ENCODE measurements at regions not wholly inside any gene's neighbourhood (a gene's known extent, or its start where the extent isn't known, plus 50 kb on each side); places are given as distances from the start of the nearest gene placed in this dataset.

DNA sequence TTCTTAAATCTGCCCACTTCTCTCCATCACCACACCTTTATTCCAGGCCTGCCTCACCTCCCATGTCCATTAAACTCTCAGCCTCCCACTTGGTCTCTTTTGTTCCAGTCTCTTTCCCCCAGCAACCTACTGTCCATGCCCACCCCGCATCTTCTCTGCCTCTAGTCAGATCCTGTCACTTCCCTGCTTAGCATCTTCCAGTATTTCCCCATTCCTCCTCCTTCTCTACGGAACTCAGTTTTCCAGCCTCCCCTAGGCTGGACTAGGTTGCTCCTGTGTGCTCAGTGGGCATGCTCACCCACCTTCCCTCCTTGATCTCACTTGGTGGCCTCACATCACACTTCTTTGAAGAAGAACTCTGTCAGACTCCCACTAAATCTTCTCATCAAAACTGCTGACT is 179.8 kb downstream of the BAMBI start:
- DNase-seq (ENCODE audit: low spot score in 2 of 2) (no peak), ATAC-seq (no peak)
- Mint-ChIP-seq H3K36me3 (no peaks in the 10 kb centered on the region), H3K27ac (no peak overlapping the region), H3K9me3 (no peaks in the 10 kb centered on the region), H3K4me3 (no peak overlapping the region), H3K4me1 (no peaks in the 10 kb centered on the region)

- H3K9me3 Mint-ChIP-seq, result no peaks in the 10 kb centered on the region
- no peak for DNase-seq (ENCODE audit: low spot score in 2 of 2)
- no peak for ATAC-seq
- no peak overlapping the region for H3K27ac Mint-ChIP-seq
- no peaks in the 10 kb centered on the region for H3K36me3 Mint-ChIP-seq
- H3K4me3 Mint-ChIP-seq, result no peak overlapping the region
- no peaks in the 10 kb centered on the region for H3K4me1 Mint-ChIP-seq
Measured at GRCh38 chr10:28858646-28859045, 181.3 kb downstream of the BAMBI start.

DNA sequence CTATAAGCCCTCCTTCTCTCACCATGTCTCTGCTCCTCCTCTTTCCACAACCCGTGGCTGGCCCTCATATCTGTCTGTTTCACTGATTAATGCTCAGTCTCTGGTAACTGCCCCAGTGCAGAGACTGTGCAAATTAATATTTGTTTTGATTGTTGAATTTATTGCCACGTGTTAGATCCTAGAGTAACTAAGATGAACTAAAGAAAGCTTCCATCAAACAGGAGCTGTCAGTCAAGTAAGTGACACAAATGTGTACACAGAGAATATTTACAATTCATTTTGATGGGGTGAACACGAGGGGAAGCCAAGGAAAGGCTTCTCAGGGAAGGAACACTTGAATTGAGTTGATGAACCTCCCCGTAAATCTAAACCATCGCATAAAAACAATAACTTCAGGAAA is 182.5 kb downstream of the BAMBI start:
- Mint-ChIP-seq H3K36me3 (no peaks in the 10 kb centered on the region), H3K9me3 (no peaks in the 10 kb centered on the region), H3K4me3 (no peak overlapping the region), H3K4me1 (no peaks in the 10 kb centered on the region), H3K27ac (no peak overlapping the region)
- ATAC-seq (no peak), DNase-seq (ENCODE audit: low spot score in 2 of 2) (no peak)

- Mint-ChIP-seq H3K27ac (no peak overlapping the region), H3K36me3 (no peaks in the 10 kb centered on the region), H3K4me1 (no peaks in the 10 kb centered on the region), H3K4me3 (no peak overlapping the region), H3K9me3 (no peaks in the 10 kb centered on the region)
- ATAC-seq (no peak), DNase-seq (ENCODE audit: low spot score in 2 of 2) (no peak)
Measured at GRCh38 chr10:28862219-28862618, 184.9 kb downstream of the BAMBI start.

GRCh38 chr10:28869606-28870201 is 192.4 kb downstream of the BAMBI start:
- H3K4me3 Mint-ChIP-seq, result no peak overlapping the region
- no peak overlapping the region for H3K27ac Mint-ChIP-seq
- no peaks in the 10 kb centered on the region for H3K9me3 Mint-ChIP-seq
- no peaks in the 10 kb centered on the region for H3K4me1 Mint-ChIP-seq
- ATAC-seq (no peak), DNase-seq (ENCODE audit: low spot score in 2 of 2) (no peak)
- no peaks in the 10 kb centered on the region for H3K36me3 Mint-ChIP-seq

- Mint-ChIP-seq H3K4me1 (no peaks in the 10 kb centered on the region), H3K9me3 (no peaks in the 10 kb centered on the region), H3K27ac (no peak overlapping the region), H3K36me3 (no peaks in the 10 kb centered on the region), H3K4me3 (no peak overlapping the region)
- DNase-seq (ENCODE audit: low spot score in 2 of 2), result no peak
- ATAC-seq, result no peak
Measured at GRCh38 chr10:28871665-28872064, 194.3 kb downstream of the BAMBI start.

DNA sequence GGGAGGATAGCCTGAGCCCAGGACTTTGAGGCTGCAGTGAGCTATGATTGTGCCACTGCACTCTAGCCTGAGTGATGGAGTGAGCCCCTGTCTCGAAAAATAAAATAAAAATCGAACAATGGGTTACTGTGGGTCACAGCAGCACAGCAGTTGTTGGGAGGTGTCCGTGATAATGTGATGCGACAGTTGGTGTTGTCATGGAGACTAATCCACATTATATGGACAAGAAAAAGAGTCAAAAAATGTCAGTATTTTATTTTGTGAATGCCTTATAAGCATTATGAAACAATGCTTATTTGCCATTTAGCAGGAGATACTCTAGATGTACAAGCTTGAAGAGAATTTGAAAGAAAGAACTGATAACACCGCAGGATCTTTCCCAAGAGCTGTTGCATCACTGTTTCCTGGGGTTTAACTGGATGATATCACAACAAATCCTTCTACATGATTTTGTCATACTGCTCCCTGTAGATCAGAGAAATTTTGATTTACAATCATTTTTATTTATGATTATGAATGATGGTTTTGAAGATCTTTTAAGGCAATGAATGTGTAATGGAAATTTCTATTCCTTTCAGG is 195.4 kb downstream of the BAMBI start:
- Mint-ChIP-seq H3K36me3 (no peaks in the 10 kb centered on the region), H3K9me3 (no peaks in the 10 kb centered on the region), H3K4me1 (no peaks in the 10 kb centered on the region), H3K27ac (no peak overlapping the region), H3K4me3 (no peak overlapping the region)
- DNase-seq (ENCODE audit: low spot score in 2 of 2) (no peak), ATAC-seq (no peak)

DNA sequence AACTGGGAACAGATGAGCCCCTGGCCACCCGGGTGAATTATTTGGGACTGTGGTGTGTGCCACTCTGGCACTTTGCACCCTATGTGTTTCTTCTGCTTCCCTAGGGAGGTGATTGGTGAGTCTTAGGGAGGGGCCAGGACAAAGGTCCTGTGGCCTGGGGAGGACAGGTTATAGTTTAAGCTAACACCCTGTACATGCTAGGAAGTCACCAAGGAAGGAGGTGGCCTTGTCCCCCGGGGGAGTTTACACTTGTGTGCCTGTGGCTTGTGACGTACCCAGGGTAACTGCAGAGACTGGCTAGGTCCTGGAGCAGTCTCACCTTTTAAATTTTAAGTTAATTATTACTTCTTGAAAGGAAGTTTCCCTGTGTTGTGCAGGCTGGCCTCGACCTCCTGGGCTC is 196.2 kb downstream of the BAMBI start:
- H3K4me3 Mint-ChIP-seq, result no peak overlapping the region
- no peak for DNase-seq (ENCODE audit: low spot score in 2 of 2)
- no peaks in the 10 kb centered on the region for H3K4me1 Mint-ChIP-seq
- no peaks in the 10 kb centered on the region for H3K36me3 Mint-ChIP-seq
- ATAC-seq, result peak; percentile 26
- no peak overlapping the region for H3K27ac Mint-ChIP-seq
- no peaks in the 10 kb centered on the region for H3K9me3 Mint-ChIP-seq

DNA sequence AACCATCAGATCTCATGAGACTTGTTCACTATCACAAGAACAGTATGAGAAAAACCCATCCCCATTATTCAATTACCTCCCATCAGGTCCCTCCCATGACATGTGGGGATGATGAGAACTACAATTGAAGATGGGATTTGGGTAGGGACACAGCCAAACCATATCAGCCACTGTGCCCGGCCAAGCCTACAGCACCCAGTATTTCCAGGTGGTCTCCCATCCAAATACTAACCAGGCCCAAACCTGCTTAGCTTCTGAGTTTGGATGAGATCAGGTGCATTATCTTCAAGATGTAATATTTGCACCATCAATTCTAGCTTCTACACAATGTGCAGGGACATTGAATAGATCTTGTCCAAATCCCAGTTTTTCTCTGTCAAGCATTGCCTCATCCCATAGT is 196.9 kb downstream of the BAMBI start:
- no peaks in the 10 kb centered on the region for H3K9me3 Mint-ChIP-seq
- H3K36me3 Mint-ChIP-seq, result no peaks in the 10 kb centered on the region
- H3K4me1 Mint-ChIP-seq, result no peaks in the 10 kb centered on the region
- ATAC-seq (no peak), DNase-seq (ENCODE audit: low spot score in 2 of 2) (no peak)
- no peak overlapping the region for H3K4me3 Mint-ChIP-seq
- H3K27ac Mint-ChIP-seq, result no peak overlapping the region

GRCh38 chr10:28875549-28876081 is 198.3 kb downstream of the BAMBI start:
- Mint-ChIP-seq H3K9me3 (no peaks in the 10 kb centered on the region), H3K4me3 (no peak overlapping the region), H3K36me3 (no peaks in the 10 kb centered on the region), H3K27ac (no peak overlapping the region), H3K4me1 (no peaks in the 10 kb centered on the region)
- ATAC-seq (no peak), DNase-seq (ENCODE audit: low spot score in 2 of 2) (no peak)

GRCh38 chr10:28878236-28878970 is 201.1 kb downstream of the BAMBI start:
- Mint-ChIP-seq H3K27ac (no peak overlapping the region), H3K36me3 (no peaks in the 10 kb centered on the region), H3K9me3 (no peaks in the 10 kb centered on the region), H3K4me3 (no peak overlapping the region), H3K4me1 (no peaks in the 10 kb centered on the region)
- DNase-seq (ENCODE audit: low spot score in 2 of 2), result no peak
- ATAC-seq, result peak; percentile 31

DNA sequence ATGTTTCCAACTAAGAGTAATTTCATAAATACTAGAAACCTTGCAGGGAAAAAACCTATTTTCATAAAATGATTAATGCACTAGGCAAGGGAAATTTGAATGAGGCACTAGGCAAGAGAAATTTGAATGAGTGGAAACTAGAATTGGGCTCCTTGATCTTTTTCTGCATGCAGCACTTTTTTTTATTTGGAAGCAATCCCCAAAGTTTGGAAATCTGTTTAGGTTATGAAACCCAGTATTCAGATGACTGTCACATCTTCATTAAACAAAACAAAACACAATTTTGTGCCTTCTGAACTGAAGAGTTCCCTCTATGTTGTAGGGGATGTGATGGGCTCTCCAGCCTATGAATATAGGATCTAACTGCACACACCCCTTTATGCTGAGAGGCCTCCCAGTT is 201.9 kb downstream of the BAMBI start:
- no peak overlapping the region for H3K27ac Mint-ChIP-seq
- no peak for DNase-seq (ENCODE audit: low spot score in 2 of 2)
- no peaks in the 10 kb centered on the region for H3K9me3 Mint-ChIP-seq
- no peak overlapping the region for H3K4me3 Mint-ChIP-seq
- ATAC-seq, result no peak
- no peaks in the 10 kb centered on the region for H3K36me3 Mint-ChIP-seq
- H3K4me1 Mint-ChIP-seq, result no peaks in the 10 kb centered on the region

- H3K27ac Mint-ChIP-seq, result no peak overlapping the region
- H3K4me1 Mint-ChIP-seq, result no peaks in the 10 kb centered on the region
- H3K9me3 Mint-ChIP-seq, result no peaks in the 10 kb centered on the region
- ATAC-seq, result no peak
- no peaks in the 10 kb centered on the region for H3K36me3 Mint-ChIP-seq
- no peak overlapping the region for H3K4me3 Mint-ChIP-seq
- no peak for DNase-seq (ENCODE audit: low spot score in 2 of 2)
Measured at GRCh38 chr10:28879875-28880682, 202.8 kb downstream of the BAMBI start.

DNA sequence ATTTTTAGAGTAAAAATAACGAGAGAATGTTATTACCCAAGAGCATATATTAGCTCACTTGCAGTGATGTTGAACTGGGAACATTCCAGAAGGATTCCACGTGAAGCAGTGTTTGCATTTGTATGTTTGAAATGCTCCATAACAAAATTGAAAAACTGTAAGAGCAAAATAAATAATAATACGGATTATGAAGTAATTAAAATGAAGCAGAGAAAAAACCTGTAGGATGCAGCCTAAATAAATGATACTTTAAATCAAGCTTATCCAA is 203.3 kb downstream of the BAMBI start:
- H3K4me3 Mint-ChIP-seq, result no peak overlapping the region
- no peak for DNase-seq (ENCODE audit: low spot score in 2 of 2)

DNA sequence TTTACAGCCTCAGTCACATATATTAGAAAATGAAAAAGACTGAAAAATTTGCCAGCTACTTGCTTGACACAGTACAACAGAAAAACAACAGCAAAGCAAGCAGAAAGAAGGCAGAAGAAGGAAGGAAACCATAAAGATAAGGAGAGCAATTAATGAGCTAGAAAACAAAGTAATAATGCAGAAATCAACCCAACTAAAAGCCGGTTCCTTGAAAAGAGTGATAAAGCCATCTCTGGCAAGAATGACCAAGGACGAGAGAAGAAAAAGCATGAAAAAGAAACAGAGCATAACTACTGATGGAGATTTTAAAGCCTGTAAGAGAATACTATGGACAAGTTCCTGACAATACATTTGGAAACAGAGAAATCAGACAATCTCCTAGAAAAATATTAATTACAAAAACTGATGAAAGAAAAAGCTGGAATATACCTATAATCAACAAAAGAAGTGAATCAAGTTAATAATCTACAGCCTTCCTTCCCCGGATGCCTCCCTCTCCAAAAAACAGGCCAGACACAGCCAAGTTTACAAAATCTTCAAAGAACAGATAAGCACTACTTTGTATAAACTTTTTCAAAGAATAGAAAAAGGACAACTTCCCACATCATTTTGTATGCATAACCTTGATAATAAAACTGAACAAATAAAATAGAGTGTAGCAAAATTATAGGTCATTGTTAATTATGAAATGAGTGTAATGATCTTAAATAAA is 204.0 kb downstream of the BAMBI start:
- Mint-ChIP-seq H3K27ac (no peak overlapping the region), H3K9me3 (no peaks in the 10 kb centered on the region), H3K4me3 (no peak overlapping the region), H3K4me1 (no peaks in the 10 kb centered on the region), H3K36me3 (no peaks in the 10 kb centered on the region)
- DNase-seq (ENCODE audit: low spot score in 2 of 2), result no peak
- no peak for ATAC-seq

More for the DNA sequence above, 203.3 kb downstream of the BAMBI start:
- Mint-ChIP-seq H3K36me3 (no peaks in the 10 kb centered on the region), H3K9me3 (no peaks in the 10 kb centered on the region), H3K27ac (no peak overlapping the region), H3K4me1 (no peaks in the 10 kb centered on the region)
- ATAC-seq, result no peak

Data from stimulated activated effector memory CD8-positive, alpha-beta T cell treated with anti-CD3 and anti-CD28 coated beads, Interleukin-12 subunit alpha, Interleukin-12 subunit beta, amount 100 ng/mL, for 72 hours (primary cell).